Thyroid gland (tissue), 4 donors: ENCODE measurements at regions not wholly inside any gene's neighbourhood (a gene's known extent, or its start where the extent isn't known, plus 50 kb on each side); places are given as distances from the start of the nearest gene placed in this dataset.

Source experiments
- POLR2A ChIP-seq, 2 donors: fragments of 450-650 bp; IDR thresholded peaks; one replicate each; pipeline ENCODE4 v1.6.1; 2017; ENCODE audit warnings: antibody characterized with exemption in 2 of 2, mild to moderate bottlenecking in 2 of 2, moderate library complexity in 1 of 2
- TF ChIP-seq, protein P1 (sequence below), 6 experiments: fragments of 200-600 bp in 3 of 6; fragments of 450-650 bp in 3 of 6; sonication (generic) in 3 of 6; IDR thresholded peaks; one replicate each; pipeline ENCODE4 v1.5.1; 2016 to 2019; ENCODE audit warnings: antibody characterized with exemption in 6 of 6, mild to moderate bottlenecking in 2 of 6, inconsistent platforms in 1 of 6, moderate library complexity in 1 of 6

GRCh38 chr1:200305806-200306205 lies 104.0 kb downstream of the ZNF281 start:
- TF ChIP-seq, protein P1, sequence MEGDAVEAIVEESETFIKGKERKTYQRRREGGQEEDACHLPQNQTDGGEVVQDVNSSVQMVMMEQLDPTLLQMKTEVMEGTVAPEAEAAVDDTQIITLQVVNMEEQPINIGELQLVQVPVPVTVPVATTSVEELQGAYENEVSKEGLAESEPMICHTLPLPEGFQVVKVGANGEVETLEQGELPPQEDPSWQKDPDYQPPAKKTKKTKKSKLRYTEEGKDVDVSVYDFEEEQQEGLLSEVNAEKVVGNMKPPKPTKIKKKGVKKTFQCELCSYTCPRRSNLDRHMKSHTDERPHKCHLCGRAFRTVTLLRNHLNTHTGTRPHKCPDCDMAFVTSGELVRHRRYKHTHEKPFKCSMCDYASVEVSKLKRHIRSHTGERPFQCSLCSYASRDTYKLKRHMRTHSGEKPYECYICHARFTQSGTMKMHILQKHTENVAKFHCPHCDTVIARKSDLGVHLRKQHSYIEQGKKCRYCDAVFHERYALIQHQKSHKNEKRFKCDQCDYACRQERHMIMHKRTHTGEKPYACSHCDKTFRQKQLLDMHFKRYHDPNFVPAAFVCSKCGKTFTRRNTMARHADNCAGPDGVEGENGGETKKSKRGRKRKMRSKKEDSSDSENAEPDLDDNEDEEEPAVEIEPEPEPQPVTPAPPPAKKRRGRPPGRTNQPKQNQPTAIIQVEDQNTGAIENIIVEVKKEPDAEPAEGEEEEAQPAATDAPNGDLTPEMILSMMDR (IDR thresholded peaks at IDR 0.05), result no peak
- no peak for TF ChIP-seq POLR2A (IDR thresholded peaks at IDR 0.05)
